Left kidney (tissue), 1 donor: ENCODE measurements at regions not wholly inside any gene's neighbourhood (a gene's known extent, or its start where the extent isn't known, plus 50 kb on each side); places are given as distances from the start of the nearest gene placed in this dataset.
"Not testable (repeated sequence)": the region's sequence is repeated elsewhere in the genome, so short reads cannot be mapped to it uniquely, and the experiment has no call there.

Experiments
- DNase-seq: peaks from one replicate; pipeline ENCODE4 v3.0.0-alpha.2; 2013

GRCh38 chr1:47662068-47662467 lies 224.2 kb downstream of the FOXD2 start:
- DNase-seq: no peak

- DNase-seq: no peak
Observed at GRCh38 chr1:47663286-47663685, 225.4 kb downstream of the FOXD2 start.

GRCh38 chr1:47664356-47664755 lies 226.5 kb downstream of the FOXD2 start:
- no peak for DNase-seq

GRCh38 chr1:47664896-47665295 lies 227.1 kb downstream of the FOXD2 start:
- DNase-seq: not testable (repeated sequence)

DNA sequence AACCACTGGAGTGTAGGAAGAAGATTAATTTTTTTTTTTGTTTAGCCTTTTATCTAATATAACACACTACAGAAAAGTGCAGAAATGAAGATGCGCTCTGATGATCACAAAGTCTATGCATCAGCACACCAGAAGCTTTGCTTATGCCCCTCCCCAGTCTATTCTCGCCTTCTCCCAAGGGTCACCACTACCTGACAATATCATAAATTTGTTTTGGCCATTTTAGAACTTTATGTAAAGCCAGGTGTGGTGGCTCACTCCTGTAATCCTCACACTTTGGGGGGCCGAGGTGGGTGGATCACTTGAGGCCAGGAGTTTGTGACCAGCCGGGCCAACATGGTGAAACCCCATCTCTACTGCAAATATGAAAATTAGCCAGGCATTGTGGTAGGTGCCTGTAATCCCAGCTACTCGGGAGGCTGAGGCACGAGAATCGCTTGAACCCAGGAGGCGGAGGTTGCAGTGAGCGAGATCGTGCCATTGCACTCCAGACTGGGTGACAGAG lies 231.3 kb downstream of the FOXD2 start:
- no peak for DNase-seq

DNA sequence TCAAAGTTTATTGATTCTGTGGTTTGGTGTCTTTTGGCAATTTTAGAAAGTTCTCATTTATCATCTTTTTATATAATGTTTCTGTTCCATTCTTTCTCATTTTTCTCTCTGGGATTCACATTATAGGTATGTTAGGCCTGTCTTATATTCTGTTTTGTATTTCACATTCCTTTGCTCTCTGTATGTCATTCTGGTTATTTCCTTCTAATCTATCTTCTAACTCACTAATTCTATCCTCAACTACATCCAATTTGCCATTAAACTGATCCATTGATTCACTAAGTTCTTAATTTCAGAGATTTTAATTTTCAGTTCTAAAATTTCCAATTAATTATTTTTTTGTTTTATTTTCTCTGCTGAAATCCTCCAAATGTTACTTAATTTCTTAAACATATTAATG lies 234.8 kb downstream of the FOXD2 start:
- no peak for DNase-seq

GRCh38 chr1:47674189-47674588 lies 236.3 kb downstream of the FOXD2 start:
- no peak for DNase-seq

GRCh38 chr1:47675047-47675675 lies 237.3 kb downstream of the FOXD2 start:
- DNase-seq: no peak

GRCh38 chr1:47675721-47676120 lies 237.9 kb downstream of the FOXD2 start:
- DNase-seq: no peak

DNA sequence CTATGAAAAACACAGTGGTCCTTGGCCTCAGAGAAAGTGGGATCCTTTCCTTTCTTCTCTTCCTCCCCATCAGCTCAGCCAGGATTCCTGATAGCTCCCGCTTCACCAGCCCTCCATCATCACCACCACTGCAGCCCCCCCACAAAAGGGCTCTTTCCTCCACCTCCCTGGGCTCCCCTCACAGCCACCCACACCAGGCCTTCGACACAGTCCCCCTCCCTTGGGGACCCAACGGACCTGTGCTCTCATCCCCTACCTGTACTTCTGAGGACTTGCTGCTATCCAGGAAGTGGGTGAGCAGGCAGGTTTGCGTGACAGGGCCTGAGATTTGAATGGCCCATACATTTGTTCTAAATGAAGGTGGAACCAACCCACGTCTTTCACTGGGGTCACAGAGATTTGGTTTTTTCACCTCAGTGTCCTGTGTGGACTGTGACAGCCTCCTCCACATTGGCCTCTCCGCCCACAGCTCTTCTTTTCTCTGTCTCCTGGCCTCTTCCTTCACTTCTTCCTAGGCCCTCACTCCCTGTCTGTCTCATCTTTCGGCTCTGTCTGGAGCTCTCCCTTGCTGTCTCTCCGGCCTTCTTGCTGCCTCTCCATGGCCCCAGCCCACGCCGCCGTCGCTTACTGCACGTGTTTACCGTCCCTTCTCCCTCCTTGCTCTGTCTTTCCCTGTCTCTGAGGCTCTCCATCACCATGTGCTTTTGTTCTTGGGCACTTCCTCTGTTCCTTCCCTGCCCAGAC lies 238.6 kb downstream of the FOXD2 start:
- no peak for DNase-seq

DNA sequence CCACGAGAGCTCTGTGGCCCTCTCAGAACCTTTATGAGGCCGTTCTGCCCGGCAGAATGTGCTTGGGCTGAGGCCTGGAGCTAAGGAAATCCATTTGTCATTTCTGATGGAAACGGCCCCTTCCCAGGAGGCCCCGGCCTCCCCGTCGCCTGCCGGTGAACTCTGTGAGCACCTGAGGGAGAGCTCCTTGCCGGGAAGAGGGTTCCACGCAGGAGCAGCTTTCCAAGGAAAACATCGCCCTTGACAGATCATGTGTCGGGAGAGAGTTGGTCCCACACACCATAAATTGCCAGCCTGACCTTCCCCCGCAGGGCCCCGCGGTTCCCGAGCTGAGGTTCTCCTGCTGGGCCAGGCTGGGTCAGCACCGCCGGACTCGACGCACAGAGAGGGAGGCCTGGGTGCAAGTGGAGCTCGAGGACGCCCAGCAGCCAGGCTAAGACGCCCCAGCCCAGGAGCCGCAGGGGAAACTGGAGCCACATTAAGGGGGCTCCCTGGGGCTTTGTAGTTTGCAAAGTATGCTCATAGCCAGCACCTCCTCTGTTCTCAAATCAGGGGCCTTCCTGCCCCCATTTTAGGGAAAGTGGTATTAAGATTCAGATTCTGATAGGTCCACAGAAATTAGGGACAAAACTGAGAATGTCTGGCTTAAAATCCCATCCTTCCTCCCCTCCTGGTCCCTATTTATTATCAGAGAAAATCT lies 239.5 kb downstream of the FOXD2 start:
- DNase-seq: no peak

- DNase-seq: no peak
Observed at GRCh38 chr1:47678464-47678980, 240.7 kb downstream of the FOXD2 start.

GRCh38 chr1:47679301-47679791 lies 241.5 kb downstream of the FOXD2 start:
- no peak for DNase-seq

DNA sequence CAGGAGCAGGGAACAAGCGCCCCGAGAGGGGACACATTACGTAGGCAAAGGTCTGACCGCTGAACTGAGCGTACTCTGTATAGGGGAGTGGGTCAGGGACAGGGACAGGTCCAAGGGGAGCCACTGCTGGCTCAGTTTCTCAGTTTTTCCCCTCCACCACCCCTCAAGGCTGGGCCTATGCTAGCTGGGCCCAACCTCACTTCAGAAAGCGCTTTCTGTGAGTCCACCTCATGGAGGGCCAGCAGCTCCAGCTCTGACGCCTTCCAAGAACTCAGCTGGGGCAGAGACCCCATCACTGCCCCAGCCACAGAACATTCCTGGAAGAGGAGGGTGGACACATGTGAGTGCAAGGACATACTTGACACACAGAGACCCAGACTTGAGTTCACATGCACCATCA lies 242.0 kb downstream of the FOXD2 start:
- DNase-seq: no peak

DNA sequence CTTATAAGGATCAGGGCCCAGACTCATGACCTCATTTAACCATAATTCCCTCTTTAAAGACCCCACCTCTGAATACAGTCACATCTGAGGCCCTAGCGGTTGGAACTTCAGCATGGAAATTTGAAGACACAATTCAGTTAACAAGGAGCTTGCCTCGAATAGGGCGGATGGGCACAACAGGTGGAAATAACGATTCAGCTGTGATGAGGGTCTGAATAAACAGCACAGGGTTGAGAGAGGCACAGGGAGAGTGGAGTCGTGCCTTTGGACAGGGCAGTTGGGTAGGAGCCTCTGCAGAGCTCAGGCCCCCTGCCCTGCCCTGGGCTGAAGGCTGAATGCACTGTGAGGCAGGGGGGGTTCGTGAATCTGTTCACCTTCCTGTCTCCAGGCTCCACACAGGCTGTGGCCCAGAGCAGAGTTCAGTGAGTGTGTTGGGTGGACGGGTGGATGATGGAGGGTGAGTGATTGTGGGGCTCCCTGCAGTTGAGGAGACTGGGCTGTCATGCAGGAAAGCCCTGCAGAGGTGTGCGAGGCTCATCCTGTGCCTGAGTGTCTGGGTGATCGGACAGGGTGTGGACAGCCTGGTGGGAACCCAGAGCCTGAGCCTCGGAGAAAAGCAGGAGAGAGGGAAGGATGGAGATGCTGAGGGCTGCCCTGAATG lies 243.1 kb downstream of the FOXD2 start:
- DNase-seq: no peak

DNA sequence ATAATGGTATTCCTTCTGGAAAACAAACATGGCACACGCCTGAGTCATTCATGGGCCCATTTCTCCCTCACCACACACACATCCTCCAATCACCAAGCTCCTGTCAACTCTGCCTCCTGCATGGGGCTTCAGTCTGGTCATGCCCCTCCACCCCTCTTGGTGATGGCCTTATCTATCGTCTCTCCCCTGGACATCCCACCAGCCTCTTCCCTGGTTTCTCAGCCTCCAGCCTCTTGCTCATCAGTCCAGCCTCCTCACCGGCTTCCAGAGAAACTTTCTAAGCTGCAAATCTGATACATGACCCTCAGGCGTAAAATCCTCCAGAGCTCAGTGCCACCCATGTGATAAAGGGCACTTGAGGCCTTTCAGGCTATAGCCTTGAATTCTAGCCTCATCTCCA lies 243.9 kb downstream of the FOXD2 start:
- DNase-seq: no peak

GRCh38 chr1:47682198-47682597 lies 244.4 kb downstream of the FOXD2 start:
- DNase-seq: no peak

- no peak for DNase-seq
Observed at GRCh38 chr1:47682786-47683350, 245.0 kb downstream of the FOXD2 start.

GRCh38 chr1:47683401-47683800 lies 245.6 kb downstream of the FOXD2 start:
- no peak for DNase-seq

DNA sequence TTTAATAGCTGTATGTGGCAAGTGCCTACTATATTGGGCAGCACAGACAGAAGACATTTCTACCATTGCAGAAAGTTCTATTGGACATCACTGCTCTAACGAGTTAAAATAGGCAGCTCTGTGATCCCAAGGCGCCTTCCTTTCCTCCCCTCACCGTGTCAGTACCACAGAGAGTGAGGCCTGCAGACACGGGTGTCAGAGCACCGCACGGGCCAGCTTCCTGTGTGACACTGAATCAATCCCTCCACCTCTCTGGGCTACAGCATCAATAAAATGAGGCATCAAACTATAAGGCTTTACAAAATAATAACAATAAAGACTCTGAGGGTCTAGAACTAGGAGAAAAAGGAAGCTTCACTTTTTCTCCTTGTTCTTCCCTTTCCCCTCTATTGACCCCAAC lies 246.7 kb downstream of the FOXD2 start:
- no peak for DNase-seq

- DNase-seq: no peak
Observed at GRCh38 chr1:47684964-47685762, 247.3 kb downstream of the FOXD2 start.
